ENCODE measurements at regions not wholly inside any gene's neighbourhood (a gene's known extent, or its start where the extent isn't known, plus 50 kb on each side); places are given as distances from the start of the nearest gene placed in this dataset.
"Not testable (repeated sequence)": the region's sequence is repeated elsewhere in the genome, so short reads cannot be mapped to it uniquely, and the experiment has no call there.

- no peak for DNase-seq
- ChIA-PET CTCF (no interaction called here), POLR2A (no interaction called here)
- Mint-ChIP-seq H3K4me3 (no peak overlapping the region), H3K36me3 (ENCODE audit: low read depth) (no peaks in the 10 kb centered on the region), H3K4me1 (peaks cover 9% of the 10 kb centered on the region), H3K27ac (no peak overlapping the region), H3K9me3 (peaks cover 4% of the 10 kb centered on the region), H3K27me3 (peaks cover 12% of the 10 kb centered on the region)
Measured at GRCh38 chr6:4637691-4638433, 138.3 kb upstream of the CDYL start.

GRCh38 chr6:4636881-4637224 is 139.4 kb upstream of the CDYL start:
- POLR2A ChIA-PET, result no interaction called here
- peaks cover 9% of the 10 kb centered on the region for H3K4me1 Mint-ChIP-seq
- CTCF ChIA-PET, result no interaction called here
- H3K27me3 Mint-ChIP-seq, result peaks cover 8% of the 10 kb centered on the region
- DNase-seq, result no peak
- H3K9me3 Mint-ChIP-seq, result peaks cover 4% of the 10 kb centered on the region
- no peak overlapping the region for H3K27ac Mint-ChIP-seq
- no peaks in the 10 kb centered on the region for H3K36me3 Mint-ChIP-seq (ENCODE audit: low read depth)
- H3K4me3 Mint-ChIP-seq, result no peak overlapping the region

GRCh38 chr6:4636191-4636880 is 139.9 kb upstream of the CDYL start:
- POLR2A ChIA-PET, result no interaction called here
- CTCF ChIA-PET, result no interaction called here
- H3K36me3 Mint-ChIP-seq (ENCODE audit: low read depth), result no peaks in the 10 kb centered on the region
- H3K9me3 Mint-ChIP-seq, result peaks cover 4% of the 10 kb centered on the region
- no peak overlapping the region for H3K27ac Mint-ChIP-seq
- no peak for DNase-seq
- H3K4me3 Mint-ChIP-seq, result no peak overlapping the region
- peaks cover 6% of the 10 kb centered on the region for H3K27me3 Mint-ChIP-seq
- peaks cover 9% of the 10 kb centered on the region for H3K4me1 Mint-ChIP-seq

- Mint-ChIP-seq H3K9me3 (peaks cover 5% of the 10 kb centered on the region), H3K36me3 (ENCODE audit: low read depth) (no peaks in the 10 kb centered on the region), H3K4me1 (peaks cover 9% of the 10 kb centered on the region), H3K27ac (no peak overlapping the region), H3K4me3 (no peak overlapping the region), H3K27me3 (peaks cover 6% of the 10 kb centered on the region)
- POLR2A ChIA-PET, result no interaction called here
- DNase-seq, result no peak
- CTCF ChIA-PET, result no interaction called here
Measured at GRCh38 chr6:4635666-4636065, 140.5 kb upstream of the CDYL start.

GRCh38 chr6:4632421-4632820 is 143.8 kb upstream of the CDYL start:
- no peak for DNase-seq
- H3K36me3 Mint-ChIP-seq (ENCODE audit: low read depth), result no peaks in the 10 kb centered on the region
- no peak overlapping the region for H3K27ac Mint-ChIP-seq
- no peak overlapping the region for H3K4me3 Mint-ChIP-seq
- CTCF ChIA-PET, result interaction anchor here (0.7 kb wide), 1 partner anchor 507 kb away, joined by 3 read pairs; no protein-coding TSS in a partner anchor
- POLR2A ChIA-PET, result no interaction called here
- H3K9me3 Mint-ChIP-seq, result peaks cover 14% of the 10 kb centered on the region
- no peaks in the 10 kb centered on the region for H3K27me3 Mint-ChIP-seq
- H3K4me1 Mint-ChIP-seq, result peaks cover under 1% of the 10 kb centered on the region

- CTCF ChIA-PET; H3K4me1 Mint-ChIP-seq; H3K4me3 Mint-ChIP-seq; H3K36me3 Mint-ChIP-seq (ENCODE audit: low read depth); H3K27me3 Mint-ChIP-seq; DNase-seq; POLR2A ChIA-PET; H3K27ac Mint-ChIP-seq: not testable (repeated sequence)
- peaks cover 11% of the 10 kb centered on the region for H3K9me3 Mint-ChIP-seq
Measured at GRCh38 chr6:4629789-4630188, 146.4 kb upstream of the CDYL start.

- H3K27me3 Mint-ChIP-seq, result peaks cover 2% of the 10 kb centered on the region
- no peak overlapping the region for H3K4me3 Mint-ChIP-seq
- peaks cover 8% of the 10 kb centered on the region for H3K9me3 Mint-ChIP-seq
- no peaks in the 10 kb centered on the region for H3K4me1 Mint-ChIP-seq
- H3K36me3 Mint-ChIP-seq (ENCODE audit: low read depth), result no peaks in the 10 kb centered on the region
- POLR2A ChIA-PET, result no interaction called here
- DNase-seq, result no peak
- H3K27ac Mint-ChIP-seq, result no peak overlapping the region
- CTCF ChIA-PET, result no interaction called here
Measured at GRCh38 chr6:4625557-4625956, 150.6 kb upstream of the CDYL start.

- CTCF ChIA-PET, result no interaction called here
- no peak overlapping the region for H3K27ac Mint-ChIP-seq
Measured at GRCh38 chr6:4624726-4625125, 151.5 kb upstream of the CDYL start.

GRCh38 chr6:4620284-4621151 is 155.7 kb upstream of the CDYL start:
- Mint-ChIP-seq H3K27ac (no peak overlapping the region), H3K36me3 (ENCODE audit: low read depth) (no peaks in the 10 kb centered on the region), H3K9me3 (no peaks in the 10 kb centered on the region), H3K4me1 (no peaks in the 10 kb centered on the region), H3K27me3 (peaks cover 2% of the 10 kb centered on the region), H3K4me3 (no peak overlapping the region)
- ChIA-PET POLR2A (no interaction called here), CTCF (no interaction called here)
- no peak for DNase-seq

More at GRCh38 chr6:4624726-4625125, 151.5 kb upstream of the CDYL start:
- Mint-ChIP-seq H3K4me3 (no peak overlapping the region), H3K9me3 (peaks cover 4% of the 10 kb centered on the region), H3K36me3 (ENCODE audit: low read depth) (no peaks in the 10 kb centered on the region), H3K4me1 (no peaks in the 10 kb centered on the region), H3K27me3 (peaks cover 2% of the 10 kb centered on the region)
- DNase-seq, result no peak
- POLR2A ChIA-PET, result no interaction called here

- no peaks in the 10 kb centered on the region for H3K36me3 Mint-ChIP-seq (ENCODE audit: low read depth)
- no peaks in the 10 kb centered on the region for H3K4me1 Mint-ChIP-seq
- no peak overlapping the region for H3K4me3 Mint-ChIP-seq
- no peak overlapping the region for H3K27ac Mint-ChIP-seq
- POLR2A ChIA-PET, result no interaction called here
- DNase-seq, result no peak
- no peaks in the 10 kb centered on the region for H3K27me3 Mint-ChIP-seq
- CTCF ChIA-PET, result no interaction called here
- no peaks in the 10 kb centered on the region for H3K9me3 Mint-ChIP-seq
Measured at GRCh38 chr6:4616311-4616710, 159.9 kb upstream of the CDYL start.

GRCh38 chr6:4615891-4616290 is 160.3 kb upstream of the CDYL start:
- CTCF ChIA-PET, result no interaction called here
- Mint-ChIP-seq H3K27me3 (peaks cover 1% of the 10 kb centered on the region), H3K9me3 (no peaks in the 10 kb centered on the region), H3K4me1 (no peaks in the 10 kb centered on the region), H3K36me3 (ENCODE audit: low read depth) (no peaks in the 10 kb centered on the region), H3K27ac (no peak overlapping the region), H3K4me3 (no peak overlapping the region)
- DNase-seq, result no peak
- POLR2A ChIA-PET, result no interaction called here

- Mint-ChIP-seq H3K9me3 (no peaks in the 10 kb centered on the region), H3K27me3 (peaks cover 2% of the 10 kb centered on the region), H3K4me3 (no peak overlapping the region), H3K4me1 (no peaks in the 10 kb centered on the region), H3K36me3 (ENCODE audit: low read depth) (no peaks in the 10 kb centered on the region), H3K27ac (no peak overlapping the region)
- ChIA-PET CTCF (no interaction called here), POLR2A (no interaction called here)
- DNase-seq, result no peak
Measured at GRCh38 chr6:4615231-4615630, 161.0 kb upstream of the CDYL start.

- POLR2A ChIA-PET, result no interaction called here
- no peaks in the 10 kb centered on the region for H3K4me1 Mint-ChIP-seq
- CTCF ChIA-PET, result no interaction called here
- no peak overlapping the region for H3K4me3 Mint-ChIP-seq
- peaks cover 2% of the 10 kb centered on the region for H3K27me3 Mint-ChIP-seq
- H3K9me3 Mint-ChIP-seq, result no peaks in the 10 kb centered on the region
- H3K27ac Mint-ChIP-seq, result no peak overlapping the region
- no peak for DNase-seq
- no peaks in the 10 kb centered on the region for H3K36me3 Mint-ChIP-seq (ENCODE audit: low read depth)
Measured at GRCh38 chr6:4614637-4615036, 161.6 kb upstream of the CDYL start.
